SK-N-SH treated with all-trans-retinoic acid at 6 μM for 48 hours (cell line): ENCODE measurements at regions not wholly inside any gene's neighbourhood (a gene's known extent, or its start where the extent isn't known, plus 50 kb on each side); places are given as distances from the start of the nearest gene placed in this dataset.

Experiments used
- ATAC-seq: fragments of 200-7000 bp; cut with Tn5 transposase; 3 replicates; pipeline ENCODE4 v1.9.1; 2020; ENCODE audit warnings: mild to moderate bottlenecking, moderate library complexity
- ARNTL ChIP-seq: fragments of 450-650 bp; formaldehyde crosslinking; IDR thresholded peaks from 2 replicates; pipeline ENCODE4 v1.5.0; 2020; ENCODE audit warnings: low read depth, mild to moderate bottlenecking, moderate library complexity, borderline replicate concordance
- BACH2 ChIP-seq: fragments of 250-450 bp; sonication (Bioruptor Pico); IDR thresholded peaks from 2 replicates; pipeline ENCODE4 v1.9.0; 2021; ENCODE audit warnings: mild to moderate bottlenecking, borderline replicate concordance
- ESRRG ChIP-seq: fragments of 250-450 bp; sonication (Bioruptor Pico); IDR thresholded peaks from 2 replicates; pipeline ENCODE4 v1.6.1; 2021; ENCODE audit warnings: mild to moderate bottlenecking
- GLIS3 ChIP-seq: fragments of 250-450 bp; sonication (Bioruptor Pico); IDR thresholded peaks from 2 replicates; pipeline ENCODE4 v1.5.0; 2020; ENCODE audit warnings: mild to moderate bottlenecking, moderate library complexity
- ISL1 ChIP-seq: fragments of 250-450 bp; sonication (Bioruptor Pico); IDR thresholded peaks from 2 replicates; pipeline ENCODE4 v2.1.2; 2022; ENCODE audit warnings: mild to moderate bottlenecking, moderate library complexity
- OSR1 ChIP-seq: fragments of 250-450 bp; sonication (Bioruptor Pico); IDR thresholded peaks from 2 replicates; pipeline ENCODE4 v1.8.0; 2022; ENCODE audit warnings: moderate library complexity, mild to moderate bottlenecking, inconsistent platforms
- PPARA ChIP-seq: fragments of 250-450 bp; sonication (Bioruptor Pico); IDR thresholded peaks from 2 replicates; pipeline ENCODE4 v1.5.0; 2020; ENCODE audit warnings: mild to moderate bottlenecking, borderline replicate concordance
- RARB ChIP-seq: fragments of 250-450 bp; sonication (Bioruptor Pico); IDR thresholded peaks from 2 replicates; pipeline ENCODE4 v1.8.0; 2021; ENCODE audit warnings: mild to moderate bottlenecking, moderate library complexity
- SNAI2 ChIP-seq: fragments of 250-450 bp; sonication (Bioruptor Pico); IDR thresholded peaks from 2 replicates; pipeline ENCODE4 v1.5.0; 2020; ENCODE audit warnings: mild to moderate bottlenecking, moderate library complexity
- TOX ChIP-seq: fragments of 250-450 bp; sonication (Bioruptor Pico); IDR thresholded peaks from 2 replicates; pipeline ENCODE4 v1.8.0; 2021; ENCODE audit warnings: mild to moderate bottlenecking, moderate library complexity, borderline replicate concordance
- ZC3H10 ChIP-seq: fragments of 250-450 bp; sonication (Bioruptor Pico); IDR thresholded peaks from 2 replicates; pipeline ENCODE4 v1.5.1; 2021; ENCODE audit warnings: mild to moderate bottlenecking, moderate library complexity
- ZFP3 ChIP-seq: fragments of 250-450 bp; sonication (Bioruptor Pico); IDR thresholded peaks from 2 replicates; pipeline ENCODE4 v1.5.0; 2020; ENCODE audit warnings: mild to moderate bottlenecking, moderate library complexity
- ZFP30 ChIP-seq: fragments of 450-650 bp; formaldehyde crosslinking; IDR thresholded peaks from 2 replicates; pipeline ENCODE4 v1.5.0; 2022; ENCODE audit warnings: mild to moderate bottlenecking, moderate library complexity
- ZNF565 ChIP-seq: fragments of 450-650 bp; formaldehyde crosslinking; conservative IDR thresholded peaks from 2 replicates; pipeline ENCODE4 v1.5.0; 2020; ENCODE audit warnings: low read depth, mild to moderate bottlenecking, moderate library complexity
- ZNF70 ChIP-seq: fragments of 450-650 bp; formaldehyde crosslinking; IDR thresholded peaks from 2 replicates; pipeline ENCODE4 v1.5.0; 2020; ENCODE audit warnings: mild to moderate bottlenecking, moderate library complexity
- ZNF8 ChIP-seq: fragments of 450-650 bp; formaldehyde crosslinking; IDR thresholded peaks from 2 replicates; pipeline ENCODE4 v1.5.0; 2020; ENCODE audit warnings: mild to moderate bottlenecking, moderate library complexity
- TF ChIP-seq, protein P1 (sequence below): fragments of 250-450 bp; sonication (Bioruptor Pico); IDR thresholded peaks from 2 replicates; pipeline ENCODE4 v1.5.1; 2020; ENCODE audit warnings: low read depth, mild to moderate bottlenecking, moderate library complexity
- TF ChIP-seq, protein P2 (sequence below): fragments of 250-450 bp; sonication (Bioruptor Pico); IDR thresholded peaks from 2 replicates; pipeline ENCODE4 v1.8.0; 2020; ENCODE audit warnings: mild to moderate bottlenecking, moderate library complexity, borderline replicate concordance
- TF ChIP-seq, protein P3 (sequence below): fragments of 250-450 bp; sonication (Bioruptor Pico); IDR thresholded peaks from 2 replicates; pipeline ENCODE4 v1.5.1; 2021; ENCODE audit warnings: mild to moderate bottlenecking, moderate library complexity
- TF ChIP-seq, protein P4 (sequence below): fragments of 250-450 bp; sonication (Bioruptor Pico); IDR thresholded peaks from 2 replicates; pipeline ENCODE4 v1.8.0; 2021; ENCODE audit warnings: low read depth, mild to moderate bottlenecking, moderate library complexity, borderline replicate concordance

DNA sequence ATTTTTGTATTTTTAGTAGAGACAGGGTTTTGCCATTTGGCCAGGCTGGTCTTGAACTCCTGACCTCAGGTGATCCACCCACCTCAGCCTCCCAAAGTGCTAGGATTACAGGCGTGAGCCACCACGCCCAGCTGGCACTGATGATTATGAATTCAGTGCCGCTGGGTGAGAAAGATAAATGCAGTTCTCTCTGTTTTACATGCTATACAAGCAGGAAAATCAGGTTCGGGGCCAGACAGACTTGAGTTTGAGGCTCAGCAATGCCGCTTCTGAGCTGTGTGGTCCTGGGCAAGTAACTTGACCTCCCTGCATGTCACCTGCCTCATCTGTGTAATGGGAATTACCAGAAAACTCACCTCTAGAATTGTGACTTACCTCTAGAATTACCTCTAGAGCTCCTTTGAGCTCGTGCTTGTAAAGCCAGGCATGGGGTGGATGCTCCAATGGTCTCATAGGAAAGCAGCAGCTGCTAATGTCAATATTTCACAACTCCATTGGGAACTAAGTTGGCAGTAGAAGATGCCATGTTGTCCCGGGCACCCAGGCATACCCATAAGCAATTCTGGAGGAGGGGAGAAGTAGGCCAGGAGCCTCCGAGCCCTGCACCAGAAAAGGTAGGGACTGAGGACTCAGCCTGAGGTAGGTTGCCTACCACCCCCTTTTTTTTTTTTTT lies 119.8 kb upstream of the SLC25A33 start:
- TF ChIP-seq ZNF70 (CRISPR knock-in tag) (no peak), OSR1 (CRISPR knock-in tag) (no peak), TOX (CRISPR knock-in tag) (no peak), ISL1 (CRISPR knock-in tag) (no peak), ESRRG (no peak), PPARA (no peak), ZNF565 (no peak), GLIS3 (CRISPR knock-in tag) (no peak), ZC3H10 (CRISPR knock-in tag) (no peak), RARB (CRISPR knock-in tag) (no peak), ZFP30 (CRISPR knock-in tag) (no peak)
- TF ChIP-seq, protein P1, sequence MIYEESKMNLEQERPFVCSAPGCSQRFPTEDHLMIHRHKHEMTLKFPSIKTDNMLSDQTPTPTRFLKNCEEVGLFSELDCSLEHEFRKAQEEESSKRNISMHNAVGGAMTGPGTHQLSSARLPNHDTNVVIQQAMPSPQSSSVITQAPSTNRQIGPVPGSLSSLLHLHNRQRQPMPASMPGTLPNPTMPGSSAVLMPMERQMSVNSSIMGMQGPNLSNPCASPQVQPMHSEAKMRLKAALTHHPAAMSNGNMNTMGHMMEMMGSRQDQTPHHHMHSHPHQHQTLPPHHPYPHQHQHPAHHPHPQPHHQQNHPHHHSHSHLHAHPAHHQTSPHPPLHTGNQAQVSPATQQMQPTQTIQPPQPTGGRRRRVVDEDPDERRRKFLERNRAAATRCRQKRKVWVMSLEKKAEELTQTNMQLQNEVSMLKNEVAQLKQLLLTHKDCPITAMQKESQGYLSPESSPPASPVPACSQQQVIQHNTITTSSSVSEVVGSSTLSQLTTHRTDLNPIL (CRISPR knock-in tag) = no peak
- TF ChIP-seq, protein P2, sequence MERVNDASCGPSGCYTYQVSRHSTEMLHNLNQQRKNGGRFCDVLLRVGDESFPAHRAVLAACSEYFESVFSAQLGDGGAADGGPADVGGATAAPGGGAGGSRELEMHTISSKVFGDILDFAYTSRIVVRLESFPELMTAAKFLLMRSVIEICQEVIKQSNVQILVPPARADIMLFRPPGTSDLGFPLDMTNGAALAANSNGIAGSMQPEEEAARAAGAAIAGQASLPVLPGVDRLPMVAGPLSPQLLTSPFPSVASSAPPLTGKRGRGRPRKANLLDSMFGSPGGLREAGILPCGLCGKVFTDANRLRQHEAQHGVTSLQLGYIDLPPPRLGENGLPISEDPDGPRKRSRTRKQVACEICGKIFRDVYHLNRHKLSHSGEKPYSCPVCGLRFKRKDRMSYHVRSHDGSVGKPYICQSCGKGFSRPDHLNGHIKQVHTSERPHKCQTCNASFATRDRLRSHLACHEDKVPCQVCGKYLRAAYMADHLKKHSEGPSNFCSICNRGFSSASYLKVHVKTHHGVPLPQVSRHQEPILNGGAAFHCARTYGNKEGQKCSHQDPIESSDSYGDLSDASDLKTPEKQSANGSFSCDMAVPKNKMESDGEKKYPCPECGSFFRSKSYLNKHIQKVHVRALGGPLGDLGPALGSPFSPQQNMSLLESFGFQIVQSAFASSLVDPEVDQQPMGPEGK (CRISPR knock-in tag) = no peak
- no peak for ATAC-seq

DNA sequence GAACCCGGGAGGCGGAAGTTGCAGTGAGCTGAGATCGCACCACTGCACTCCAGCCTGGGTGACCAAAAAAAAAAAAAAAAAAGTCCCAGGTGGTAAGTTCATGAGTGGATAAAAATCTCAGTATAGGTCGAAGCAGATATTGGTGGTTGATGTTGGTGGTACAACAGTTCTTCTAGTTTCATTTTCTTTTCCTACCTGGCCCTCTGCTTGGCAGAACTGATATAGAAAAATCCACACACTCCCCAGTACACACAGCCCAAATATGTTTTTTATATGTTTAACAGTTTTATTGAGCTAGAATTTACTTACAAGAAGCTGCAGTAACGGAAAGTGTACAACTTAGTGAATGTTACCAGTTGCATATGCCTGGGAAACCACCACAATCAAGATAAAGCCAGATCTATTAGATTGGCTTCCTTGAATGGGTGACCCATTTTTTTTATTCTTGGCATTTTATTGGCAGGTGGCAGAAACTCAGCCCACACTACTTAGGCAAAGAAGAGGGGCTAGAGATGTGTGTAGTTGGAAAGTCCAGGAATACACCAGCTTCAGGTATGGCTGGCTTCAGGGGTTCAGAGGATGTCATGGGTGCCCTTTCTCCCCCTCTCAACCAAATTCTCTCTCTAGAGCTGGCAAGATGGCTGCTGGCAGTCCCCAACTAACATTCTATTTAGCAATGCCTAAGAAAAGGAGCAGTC lies 118.3 kb upstream of the SLC25A33 start:
- TF ChIP-seq, protein P3, sequence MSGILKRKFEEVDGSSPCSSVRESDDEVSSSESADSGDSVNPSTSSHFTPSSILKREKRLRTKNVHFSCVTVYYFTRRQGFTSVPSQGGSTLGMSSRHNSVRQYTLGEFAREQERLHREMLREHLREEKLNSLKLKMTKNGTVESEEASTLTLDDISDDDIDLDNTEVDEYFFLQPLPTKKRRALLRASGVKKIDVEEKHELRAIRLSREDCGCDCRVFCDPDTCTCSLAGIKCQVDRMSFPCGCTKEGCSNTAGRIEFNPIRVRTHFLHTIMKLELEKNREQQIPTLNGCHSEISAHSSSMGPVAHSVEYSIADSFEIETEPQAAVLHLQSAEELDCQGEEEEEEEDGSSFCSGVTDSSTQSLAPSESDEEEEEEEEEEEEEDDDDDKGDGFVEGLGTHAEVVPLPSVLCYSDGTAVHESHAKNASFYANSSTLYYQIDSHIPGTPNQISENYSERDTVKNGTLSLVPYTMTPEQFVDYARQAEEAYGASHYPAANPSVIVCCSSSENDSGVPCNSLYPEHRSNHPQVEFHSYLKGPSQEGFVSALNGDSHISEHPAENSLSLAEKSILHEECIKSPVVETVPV = no peak
- TF ChIP-seq ZFP3 (CRISPR knock-in tag) (no peak), BACH2 (CRISPR knock-in tag) (no peak), ARNTL (CRISPR knock-in tag) (no peak), RARB (CRISPR knock-in tag) (no peak), OSR1 (CRISPR knock-in tag) (no peak), ZNF70 (CRISPR knock-in tag) (no peak), SNAI2 (CRISPR knock-in tag) (no peak), TOX (CRISPR knock-in tag) (no peak), ZNF8 (CRISPR knock-in tag) (no peak), GLIS3 (CRISPR knock-in tag) (no peak), PPARA (no peak)
- TF ChIP-seq, protein P1 (CRISPR knock-in tag) = no peak
- TF ChIP-seq, protein P2 (CRISPR knock-in tag) = no peak
- TF ChIP-seq, protein P4, sequence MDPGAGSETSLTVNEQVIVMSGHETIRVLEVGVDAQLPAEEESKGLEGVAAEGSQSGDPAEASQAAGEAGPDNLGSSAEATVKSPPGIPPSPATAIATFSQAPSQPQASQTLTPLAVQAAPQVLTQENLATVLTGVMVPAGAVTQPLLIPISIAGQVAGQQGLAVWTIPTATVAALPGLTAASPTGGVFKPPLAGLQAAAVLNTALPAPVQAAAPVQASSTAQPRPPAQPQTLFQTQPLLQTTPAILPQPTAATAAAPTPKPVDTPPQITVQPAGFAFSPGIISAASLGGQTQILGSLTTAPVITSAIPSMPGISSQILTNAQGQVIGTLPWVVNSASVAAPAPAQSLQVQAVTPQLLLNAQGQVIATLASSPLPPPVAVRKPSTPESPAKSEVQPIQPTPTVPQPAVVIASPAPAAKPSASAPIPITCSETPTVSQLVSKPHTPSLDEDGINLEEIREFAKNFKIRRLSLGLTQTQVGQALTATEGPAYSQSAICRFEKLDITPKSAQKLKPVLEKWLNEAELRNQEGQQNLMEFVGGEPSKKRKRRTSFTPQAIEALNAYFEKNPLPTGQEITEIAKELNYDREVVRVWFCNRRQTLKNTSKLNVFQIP (CRISPR knock-in tag) = no peak
- no peak for ATAC-seq
